ENCODE measurements at regions not wholly inside any gene's neighbourhood (a gene's known extent, or its start where the extent isn't known, plus 50 kb on each side); places are given as distances from the start of the nearest gene placed in this dataset.

DNA sequence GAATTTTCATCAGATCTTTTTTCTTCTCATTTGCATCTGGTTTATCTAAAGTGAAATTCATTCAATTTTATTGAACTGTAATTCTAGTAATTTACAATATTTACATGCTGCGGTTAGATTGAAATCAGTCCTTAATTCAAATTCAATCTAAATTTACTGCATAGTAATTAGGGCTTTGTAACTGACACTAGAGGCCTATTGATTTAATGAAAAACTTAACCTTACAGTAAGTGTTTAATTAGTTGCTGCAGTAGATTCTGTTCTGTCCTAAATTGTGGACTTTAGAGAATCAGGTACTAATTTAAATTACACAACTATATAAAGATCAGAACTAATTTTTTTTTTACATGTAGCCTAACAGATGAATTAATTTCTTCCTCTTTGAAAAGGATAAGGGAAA, 758.8 kb upstream of the TENM3 start:
- no peak for ATAC-seq

DNA sequence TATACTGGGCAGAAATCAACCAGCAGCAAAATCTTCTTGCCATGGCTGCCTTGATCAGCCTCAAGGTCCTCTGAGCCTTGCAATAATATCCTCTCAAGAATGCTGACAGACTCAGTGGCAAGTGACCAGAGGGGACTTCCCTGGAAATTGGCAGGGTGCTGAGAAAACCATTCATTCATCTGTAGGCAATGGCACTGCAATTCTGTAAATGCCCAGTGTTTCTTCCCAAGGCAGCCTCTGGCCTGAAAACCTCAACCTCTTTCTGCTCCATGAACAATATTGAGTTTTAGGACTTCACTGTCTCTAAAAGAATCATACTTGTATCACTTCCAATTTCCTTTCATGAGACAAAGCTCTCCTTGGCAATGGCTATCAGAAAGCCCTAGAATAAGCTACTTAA, 754.3 kb upstream of the TENM3 start:
- no peak for ATAC-seq

DNA sequence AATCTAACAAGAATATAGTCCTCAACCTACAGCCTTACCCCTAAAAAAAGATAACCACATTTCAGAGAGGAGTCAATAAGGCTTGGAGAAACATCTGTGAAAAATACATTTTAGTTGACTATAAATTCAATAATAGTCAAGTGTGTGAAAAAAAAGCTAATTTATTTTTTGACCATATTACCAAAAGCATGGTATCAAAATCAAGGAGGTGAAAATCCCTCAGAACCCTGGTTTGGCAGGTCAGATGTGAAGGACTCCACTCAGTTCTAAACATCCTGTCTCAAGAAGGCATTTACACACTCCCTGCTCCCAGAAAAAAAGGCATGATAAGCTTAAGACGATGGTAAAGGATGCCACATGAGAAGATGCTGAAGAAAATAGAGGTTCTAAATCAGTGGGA, 745.1 kb upstream of the TENM3 start:
- no peak for ATAC-seq

DNA sequence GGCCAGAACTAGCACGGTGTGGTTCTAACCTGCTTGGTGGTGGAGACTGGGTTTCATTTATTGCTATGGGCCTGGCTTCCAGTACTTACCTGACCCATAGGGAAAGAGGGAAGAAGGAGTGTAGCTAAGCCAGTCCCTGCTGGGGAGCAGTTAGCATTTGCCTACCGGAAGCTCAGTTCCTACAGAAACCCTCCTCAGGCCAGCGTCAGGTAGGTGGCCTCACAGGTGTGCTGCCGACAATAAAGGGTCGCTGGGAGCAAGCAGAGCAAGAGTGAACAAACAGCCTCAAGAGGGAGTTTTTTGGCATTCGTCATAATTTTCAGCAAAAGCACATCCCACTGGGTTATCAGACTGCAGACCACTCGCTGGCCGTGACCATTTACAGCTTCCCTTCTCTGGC, 740.6 kb upstream of the TENM3 start:
- no peak for ATAC-seq

DNA sequence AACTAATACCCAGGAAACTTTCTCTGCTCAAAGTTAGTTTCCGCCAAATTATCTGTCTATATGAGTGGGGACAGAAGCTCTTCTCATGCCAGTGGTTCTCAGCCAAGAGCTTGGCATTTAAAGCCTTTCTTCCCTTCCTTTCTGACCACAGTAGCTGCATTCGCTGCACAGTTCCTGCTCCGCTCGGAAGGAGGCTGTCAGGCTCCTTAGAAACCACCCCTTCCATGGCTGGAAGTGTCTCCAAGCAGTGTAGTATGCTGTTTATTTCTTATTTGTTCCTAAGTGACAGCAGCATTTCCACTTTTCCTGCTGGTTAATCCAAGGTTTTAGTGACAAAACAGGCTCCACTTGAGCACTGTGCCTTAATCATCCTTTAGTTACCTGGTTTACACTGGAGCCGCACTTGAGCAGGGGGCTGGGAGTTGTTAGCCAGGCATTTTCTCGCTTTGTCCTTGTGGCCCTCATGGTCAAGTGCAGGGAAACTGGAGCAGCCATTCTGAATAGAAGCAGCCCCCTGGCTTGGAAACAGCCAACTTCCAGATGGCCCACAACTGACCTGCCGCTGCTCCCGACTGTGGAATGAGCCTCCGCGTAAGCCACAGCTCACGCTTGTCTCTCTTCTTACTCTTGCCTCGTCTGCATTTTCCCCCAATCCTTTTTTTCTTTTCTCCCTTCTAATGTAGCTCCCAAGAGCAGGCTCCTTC, 739.4 kb upstream of the TENM3 start:
- ATAC-seq, result no peak

DNA sequence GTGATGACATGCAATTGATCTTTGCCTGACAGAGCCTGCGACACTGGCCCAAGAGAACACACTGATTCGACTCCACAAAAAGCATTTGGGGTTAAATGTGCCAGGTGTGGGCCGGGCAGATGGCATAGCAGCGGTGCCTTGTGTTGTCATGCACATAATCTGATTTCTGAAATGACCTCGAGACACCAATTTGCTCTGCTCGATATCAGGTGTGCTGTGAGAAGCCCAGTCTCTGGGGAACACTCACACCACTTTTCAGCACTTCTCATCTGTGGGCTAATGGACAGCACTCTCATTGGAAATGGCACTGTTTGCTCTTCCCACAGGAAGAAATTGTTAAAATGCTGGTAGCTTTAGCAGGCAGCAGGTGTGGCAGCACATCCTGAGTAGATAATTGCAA, 738.3 kb upstream of the TENM3 start:
- no peak for ATAC-seq

DNA sequence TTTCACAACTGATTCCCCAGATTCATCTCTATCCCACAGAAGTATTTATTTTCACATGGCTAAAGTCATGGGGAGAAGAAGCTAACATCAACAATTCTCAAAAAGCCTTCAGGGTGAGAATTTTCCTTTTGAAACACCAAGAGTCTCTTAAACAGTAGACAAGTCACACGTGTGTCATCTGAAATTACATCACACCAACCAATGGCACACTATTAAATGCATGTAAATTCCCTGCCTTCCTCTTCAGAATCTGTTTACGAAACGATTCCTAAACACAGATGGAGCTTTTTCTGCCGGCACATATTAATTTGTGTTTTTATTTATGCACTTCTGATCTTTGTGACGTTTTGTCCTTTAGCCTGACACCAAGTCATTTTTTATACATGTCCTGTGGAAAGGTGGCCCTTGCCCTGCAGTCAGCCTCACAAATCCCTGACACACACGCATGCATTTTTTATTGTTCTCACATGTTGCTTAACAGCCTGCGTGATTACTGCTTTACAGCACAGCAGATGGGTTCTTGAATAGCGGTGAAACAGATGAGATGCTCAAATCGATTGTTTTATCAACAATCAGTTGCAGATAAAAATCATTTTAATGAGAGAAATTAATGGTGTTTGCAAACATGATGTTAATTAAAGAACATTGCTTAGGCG, 735.9 kb upstream of the TENM3 start:
- ATAC-seq, result no peak

DNA sequence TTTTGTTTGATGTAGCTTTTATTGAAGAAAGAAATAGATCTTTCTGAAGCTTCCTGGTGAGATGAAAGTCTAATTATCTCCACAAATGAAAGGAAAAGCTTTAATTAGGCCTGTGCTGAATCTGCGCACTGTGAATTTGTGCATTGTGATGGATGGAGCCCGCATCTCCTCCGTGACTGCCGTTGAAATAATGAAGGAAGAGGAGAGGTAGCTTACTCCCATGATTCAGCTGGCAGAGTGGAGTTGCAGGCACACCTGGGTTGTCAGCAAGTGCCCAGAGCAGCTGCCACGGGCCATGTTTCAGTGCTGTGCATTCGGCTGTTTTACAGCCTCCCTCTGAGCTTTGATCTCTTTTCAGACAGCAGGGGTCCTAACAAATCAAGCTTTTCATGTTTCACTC, 735.3 kb upstream of the TENM3 start:
- ATAC-seq, result no peak

DNA sequence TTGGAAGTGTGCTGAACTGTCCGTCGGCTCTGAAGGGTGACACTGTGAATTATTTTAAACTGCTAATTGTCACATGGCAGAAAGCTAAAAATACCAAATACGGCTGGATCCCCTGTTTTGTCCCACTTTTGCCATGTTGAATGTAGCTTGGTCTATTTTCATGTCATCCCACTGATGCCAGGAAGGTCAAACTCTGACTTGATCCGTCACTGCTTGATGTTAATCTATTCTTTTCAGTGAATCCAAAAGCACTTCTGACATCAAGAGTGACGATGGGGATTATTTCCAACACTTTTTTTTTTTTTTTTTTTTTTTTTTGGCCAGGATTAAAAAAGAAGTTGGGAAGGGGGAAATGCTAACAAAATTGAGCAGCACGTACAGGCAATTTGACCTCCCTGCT, 734.6 kb upstream of the TENM3 start:
- no peak for ATAC-seq

DNA sequence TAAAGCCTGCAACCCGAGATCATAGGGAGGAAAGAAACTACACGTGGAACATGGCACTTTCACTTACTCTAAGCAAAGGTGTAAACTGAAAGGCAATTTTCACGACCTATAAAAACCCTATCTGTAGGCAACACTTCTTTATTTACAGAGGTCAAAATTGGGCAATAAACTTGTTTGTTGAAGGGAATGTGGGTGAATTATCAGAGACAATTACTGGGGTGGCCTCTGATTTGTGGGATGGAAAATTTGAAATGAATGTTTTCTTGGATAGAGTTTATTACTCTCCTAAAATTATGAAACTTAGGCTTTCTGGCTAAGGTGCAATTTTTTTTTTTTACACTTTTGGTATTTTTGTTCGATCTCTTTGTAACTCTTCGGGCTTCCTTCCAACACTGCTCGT, 734.1 kb upstream of the TENM3 start:
- no peak for ATAC-seq

DNA sequence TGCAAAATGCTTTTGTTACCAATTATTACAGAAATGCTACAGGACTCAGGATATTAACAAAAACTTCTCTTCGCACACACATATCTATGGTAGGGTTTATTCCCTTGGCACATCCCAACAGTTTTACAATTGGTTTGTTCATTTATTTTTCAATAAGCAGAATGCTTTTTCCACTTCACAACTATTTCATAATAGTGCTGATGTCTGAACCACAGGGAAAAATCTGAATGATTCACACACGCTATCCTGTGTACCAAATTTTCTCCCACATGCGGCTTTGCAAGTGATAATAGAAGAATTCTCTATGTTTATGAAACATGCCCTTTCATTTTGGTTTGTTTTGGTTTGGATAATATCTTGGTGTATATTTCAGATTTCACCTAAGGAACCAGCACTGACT, 725.7 kb upstream of the TENM3 start:
- ATAC-seq, result no peak

DNA sequence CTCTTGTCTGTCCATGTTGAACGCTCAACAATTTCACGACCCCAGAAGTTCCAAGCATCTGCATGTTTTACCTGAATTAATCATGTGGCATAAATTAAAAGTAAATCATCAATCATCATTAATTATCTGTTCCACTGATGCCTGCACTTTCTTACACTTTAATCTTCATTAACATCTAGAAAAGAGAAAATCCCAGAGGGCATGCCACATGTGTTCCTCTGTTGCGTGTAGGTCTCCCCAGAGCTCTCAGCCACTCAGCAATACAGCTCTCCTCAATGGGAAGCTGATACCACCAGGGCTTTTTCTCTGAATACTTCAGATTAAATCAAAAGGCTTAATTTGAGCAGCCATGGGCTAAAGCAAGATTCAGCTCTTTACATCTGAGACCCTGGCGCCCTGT, 722.4 kb upstream of the TENM3 start:
- ATAC-seq, result no peak

DNA sequence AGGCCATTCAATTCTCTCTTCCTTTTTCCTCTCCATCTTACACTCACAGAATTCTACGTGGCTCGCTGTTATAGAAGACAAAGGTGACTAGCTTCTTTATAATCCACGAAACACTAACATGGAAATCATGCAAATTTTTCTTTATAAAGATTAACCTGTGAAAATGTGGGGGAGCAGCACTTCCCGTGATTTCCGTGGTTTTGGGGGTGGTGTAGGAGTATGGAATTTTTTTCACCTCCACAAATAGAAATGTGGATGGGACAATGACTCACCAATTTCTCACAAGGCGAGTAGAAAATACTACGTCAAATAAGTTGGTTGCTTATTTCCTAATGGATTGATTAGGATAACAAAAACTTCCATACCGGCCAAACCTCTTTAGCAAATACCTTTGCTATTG, 719.2 kb upstream of the TENM3 start:
- no peak for ATAC-seq

DNA sequence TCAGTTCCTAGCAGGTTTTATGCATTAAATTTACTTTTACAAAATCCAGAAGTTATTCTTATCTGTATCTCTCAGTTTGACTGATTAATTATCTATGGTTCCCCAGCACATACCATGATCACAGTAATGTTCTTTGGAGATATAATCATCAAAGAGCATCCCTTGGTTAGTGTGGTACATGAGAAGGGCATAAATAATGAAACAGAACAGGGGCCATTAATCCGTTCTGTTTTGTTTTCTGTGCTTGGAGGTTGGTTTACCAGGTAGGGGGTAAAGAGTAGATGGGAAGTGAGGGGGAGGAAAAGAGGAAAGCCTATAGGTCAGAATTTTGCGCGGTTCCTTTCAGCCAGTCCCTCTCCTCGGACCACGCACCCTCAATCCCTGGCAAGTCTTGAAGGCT, 718.7 kb upstream of the TENM3 start:
- no peak for ATAC-seq

DNA sequence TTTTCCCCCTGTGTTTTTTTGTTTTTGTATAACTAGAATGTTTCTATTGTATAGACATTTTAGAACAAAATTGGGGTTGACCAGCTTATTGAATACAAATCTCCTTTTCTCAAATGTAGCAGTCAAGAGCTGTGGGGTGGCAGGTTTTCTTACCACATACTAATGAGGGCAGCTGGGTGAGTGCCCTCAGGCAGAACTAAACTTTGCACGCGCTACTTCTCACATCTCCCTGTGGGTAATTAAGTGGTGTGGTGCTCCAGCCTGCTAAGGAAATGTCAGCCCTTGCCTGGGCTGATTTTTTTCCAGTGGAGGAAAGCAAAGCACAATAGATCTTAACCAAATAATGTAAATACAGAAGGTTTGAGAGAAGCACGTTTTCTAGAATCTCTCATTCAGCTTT, 717.6 kb upstream of the TENM3 start:
- ATAC-seq, result no peak

DNA sequence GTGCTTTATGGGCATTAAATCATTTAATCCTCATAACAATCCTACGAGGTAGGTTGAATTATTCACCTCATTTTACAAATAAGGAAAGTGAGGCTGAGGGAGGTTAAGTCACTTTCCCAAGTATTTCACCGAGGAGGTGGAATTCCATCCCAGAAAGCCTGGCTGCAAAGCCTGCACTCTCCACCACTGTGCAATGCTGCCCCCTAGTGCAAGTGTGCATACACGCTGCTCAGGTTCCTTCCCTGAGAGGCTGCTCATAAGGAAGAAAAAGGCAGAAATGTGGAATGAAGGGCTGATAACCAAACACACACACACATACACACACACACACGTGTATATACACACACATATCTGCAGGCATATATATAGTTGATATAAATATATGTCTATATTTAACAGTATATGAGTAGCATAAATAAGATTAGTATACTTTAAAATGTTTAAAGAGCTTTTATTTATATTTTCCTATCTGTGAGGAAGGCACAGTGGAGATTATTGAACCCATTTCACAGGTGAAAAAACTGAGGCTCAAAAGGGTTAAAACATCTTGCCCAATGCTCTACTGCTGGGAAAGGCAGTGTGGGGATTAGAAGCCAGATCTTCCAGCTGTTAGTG, 714.5 kb upstream of the TENM3 start:
- no peak for ATAC-seq

DNA sequence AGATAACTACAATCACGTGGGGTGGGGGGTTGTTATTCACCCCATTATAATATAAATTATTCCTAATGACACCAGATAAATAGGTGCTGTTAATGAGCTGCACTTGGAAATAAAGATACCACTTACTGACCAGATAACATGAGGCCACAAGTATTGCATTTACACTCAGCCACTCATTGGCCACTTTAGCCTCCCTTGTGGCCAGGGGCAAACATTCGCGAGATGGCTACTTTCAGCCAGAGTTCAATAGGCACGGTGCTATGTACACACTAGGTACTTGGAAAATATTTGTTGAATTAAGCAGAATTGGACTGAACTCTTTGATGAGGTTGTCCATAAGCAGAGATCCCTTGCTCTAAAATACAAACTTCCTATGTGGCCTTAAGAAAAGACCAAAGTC, 713.7 kb upstream of the TENM3 start:
- ATAC-seq, result no peak

DNA sequence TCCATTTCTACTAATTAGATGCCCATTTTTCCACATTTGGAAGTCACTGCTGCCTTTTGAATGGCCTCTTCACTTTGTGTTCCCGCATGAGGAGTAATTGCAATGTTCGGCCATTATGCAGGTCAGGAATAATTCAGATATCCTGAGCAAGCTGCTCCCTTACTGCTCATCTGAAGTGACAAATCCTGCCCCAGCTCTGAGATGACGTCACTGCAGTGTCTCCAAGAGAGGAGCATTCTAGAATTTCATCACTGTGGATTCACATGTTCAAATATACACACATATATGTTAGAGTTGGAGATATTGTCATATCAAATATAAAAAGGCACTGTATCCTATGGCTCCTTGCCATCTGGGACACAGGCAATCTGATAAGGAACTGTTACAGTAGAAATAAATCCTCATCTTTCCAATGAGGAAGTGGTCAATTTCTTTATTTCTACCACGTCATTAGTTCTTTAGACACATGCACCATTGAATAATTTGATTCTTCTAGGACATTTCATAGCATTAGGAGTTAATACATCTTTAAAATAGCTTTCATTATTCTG, 706.9 kb upstream of the TENM3 start:
- no peak for ATAC-seq

DNA sequence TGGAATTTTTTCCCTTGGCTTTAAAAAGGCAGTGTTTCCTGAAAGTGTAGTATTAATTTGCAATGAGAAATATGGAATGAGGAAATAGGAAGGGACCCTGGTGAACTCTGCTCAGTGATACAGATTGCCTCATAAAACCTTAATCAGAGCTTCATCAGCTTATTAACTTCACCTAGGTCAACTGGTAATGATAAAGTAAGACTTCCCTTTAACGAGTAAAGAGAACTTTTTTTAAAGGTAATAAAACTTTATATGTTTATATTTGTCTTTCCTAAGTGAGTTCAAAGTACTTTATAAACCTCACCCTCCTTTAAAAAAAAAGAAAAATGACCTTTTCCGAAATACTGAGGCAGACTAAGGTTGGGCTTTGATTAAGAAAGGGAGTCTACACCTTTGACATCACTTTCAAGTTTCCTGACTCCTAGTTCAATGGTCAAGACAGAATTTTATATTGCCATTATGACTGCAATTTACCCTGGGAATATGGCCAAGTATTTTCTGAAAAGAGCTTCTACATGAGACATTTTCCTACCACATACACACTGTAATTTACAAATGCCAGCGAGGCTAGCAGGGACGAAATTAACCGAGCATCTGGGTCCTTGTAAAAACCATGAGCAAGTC, 706.3 kb upstream of the TENM3 start:
- ATAC-seq, result no peak

DNA sequence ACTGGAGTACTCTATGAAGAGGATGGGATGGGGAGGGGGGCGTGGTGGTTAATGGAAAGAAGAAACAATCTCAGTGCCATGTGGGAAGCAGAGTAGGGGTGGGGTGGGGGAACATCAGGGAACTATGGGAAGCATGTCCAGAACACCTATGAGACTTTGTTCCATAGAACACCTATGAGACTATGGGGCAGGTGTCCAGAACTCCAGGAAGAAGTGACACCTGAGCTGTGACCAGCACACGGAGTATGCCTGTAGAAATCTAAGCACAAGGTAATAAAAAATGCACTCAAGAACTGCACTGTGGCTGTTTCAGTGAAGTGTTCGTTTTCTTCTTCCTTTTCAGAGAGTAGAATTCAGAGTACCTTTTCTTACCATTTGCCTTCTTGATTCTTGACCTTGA, 704.8 kb upstream of the TENM3 start:
- no peak for ATAC-seq

DNA sequence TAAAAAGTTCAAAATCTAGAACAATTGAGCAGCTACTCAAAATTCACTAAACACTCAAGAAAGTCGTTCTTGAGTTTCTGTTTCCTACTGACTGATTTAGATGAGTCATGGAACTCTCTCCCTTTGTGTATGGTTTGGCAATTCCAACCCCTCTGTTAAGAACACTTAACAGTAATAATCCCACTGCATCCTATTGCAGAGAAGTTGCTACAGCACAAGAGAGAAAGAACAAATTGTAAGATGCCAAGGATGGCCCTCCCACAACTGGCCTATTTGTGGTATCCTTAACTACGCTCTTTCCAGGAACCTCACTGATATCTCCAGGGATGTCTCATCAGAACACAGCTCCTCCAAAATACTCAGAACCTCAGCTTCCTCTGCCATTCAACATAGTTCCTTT, 701.8 kb upstream of the TENM3 start:
- ATAC-seq, result no peak

DNA sequence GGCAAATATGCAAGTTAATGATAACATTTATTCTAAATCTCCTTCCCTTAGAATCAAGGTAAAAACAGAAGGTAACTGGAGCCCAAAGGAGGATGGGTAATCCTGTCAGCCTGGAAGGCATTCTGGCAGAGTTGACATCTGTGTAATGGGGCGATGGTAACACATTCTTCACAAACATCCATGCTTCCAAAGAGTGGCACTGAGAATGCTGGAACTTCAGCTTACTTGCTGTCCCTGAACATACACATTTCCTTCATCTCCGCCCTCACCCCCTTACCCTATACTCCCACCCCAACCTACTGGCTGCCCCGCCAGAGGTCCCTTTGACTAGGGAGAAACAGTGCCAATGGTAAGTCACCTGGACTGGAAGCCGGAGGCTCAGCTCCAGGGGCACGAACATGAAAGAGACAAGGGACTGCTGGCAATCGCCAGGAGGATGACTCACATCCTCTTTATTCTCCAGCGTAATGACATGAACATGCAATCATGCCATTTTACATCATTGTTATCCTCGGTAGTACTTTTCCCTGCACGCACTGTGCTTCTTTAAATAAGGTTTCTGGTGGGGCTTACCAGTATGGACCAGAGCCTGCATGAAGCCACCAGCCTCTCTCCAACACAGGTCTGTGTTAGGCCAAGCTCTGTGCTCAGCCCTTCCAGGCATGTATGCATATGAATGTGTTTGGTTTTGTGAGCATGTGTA, 694.2 kb upstream of the TENM3 start:
- no peak for ATAC-seq

DNA sequence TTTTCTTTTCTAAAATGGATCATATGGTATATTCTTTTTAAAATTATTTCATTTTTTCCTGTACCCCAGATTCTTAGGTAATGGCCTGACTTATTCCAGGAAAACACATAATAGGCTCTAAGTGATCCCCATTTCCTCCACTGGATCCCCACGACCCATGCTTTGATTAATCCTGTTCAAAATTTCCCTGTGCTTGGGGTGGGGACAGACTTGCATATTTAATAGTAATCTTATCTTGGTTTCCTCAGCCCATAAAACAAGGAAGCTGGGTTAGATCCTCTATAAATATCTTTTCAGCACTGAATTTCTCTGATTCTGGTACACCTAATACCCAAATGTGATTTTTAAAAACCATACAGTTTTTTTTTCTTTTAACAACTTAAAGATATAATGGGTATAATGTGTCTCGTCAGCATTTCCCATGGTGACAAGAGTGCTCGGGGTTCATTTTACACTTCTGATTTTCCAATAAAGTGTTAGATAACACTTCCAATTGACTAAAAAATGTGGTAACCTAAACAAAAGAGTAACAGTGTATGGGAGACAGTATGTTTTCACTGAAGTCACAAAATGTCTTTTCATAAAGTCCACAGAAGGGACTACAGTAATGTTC, 693.5 kb upstream of the TENM3 start:
- no peak for ATAC-seq

All from activated CD4-positive, CD25-positive, alpha-beta regulatory T cell treated with anti-CD3 and anti-CD28 coated beads, Interleukin-2, amount 50 U/mL, for 24 hours (primary cell).